Hepatocyte (in vitro differentiated cells): ENCODE measurements at regions not wholly inside any gene's neighbourhood (a gene's known extent, or its start where the extent isn't known, plus 50 kb on each side); places are given as distances from the start of the nearest gene placed in this dataset.

Experiments used
- DNase-seq: peaks from one replicate; pipeline ENCODE4 v3.0.0-alpha.2; 2016; ENCODE audit warnings: low spot score
- H2AFZ ChIP-seq: fragments of 200-600 bp; sonication (generic); 2 replicates; pipeline ENCODE4 v1.6.0; 2016; ENCODE audit warnings: antibody characterized with exemption, mild to moderate bottlenecking
- H3K27ac ChIP-seq: fragments of 200-600 bp; sonication (generic); 2 replicates; pipeline ENCODE4 v1.5.1; 2016; ENCODE audit warnings: mild to moderate bottlenecking
- H3K27me3 ChIP-seq: fragments of 200-600 bp; sonication (generic); 2 replicates; pipeline ENCODE4 v1.6.1; 2016
- H3K36me3 ChIP-seq: fragments of 200-600 bp; sonication (generic); replicated peaks from 2 replicates; pipeline ENCODE4 v1.5.1; 2016; ENCODE audit warnings: low read depth; ENCODE audit not compliant: insufficient read depth
- H3K4me1 ChIP-seq: fragments of 200-600 bp; sonication (generic); 2 replicates; pipeline ENCODE4 v1.5.1; 2016; ENCODE audit warnings: mild to moderate bottlenecking, moderate library complexity; ENCODE audit not compliant: insufficient read depth
- H3K4me2 ChIP-seq: fragments of 200-600 bp; sonication (generic); 2 replicates; pipeline ENCODE4 v1.6.0; 2016
- H3K4me3 ChIP-seq: fragments of 200-600 bp; sonication (generic); 2 replicates; pipeline ENCODE4 v1.5.1; 2016; ENCODE audit warnings: mild to moderate bottlenecking
- H3K79me2 ChIP-seq: fragments of 200-600 bp; sonication (generic); 2 replicates; pipeline ENCODE4 v1.6.0; 2017; ENCODE audit warnings: mild to moderate bottlenecking
- H3K9me2 ChIP-seq: fragments of 200-600 bp; sonication (generic); replicated peaks from 2 replicates; pipeline ENCODE4 v1.6.0; 2017; ENCODE audit warnings: mild to moderate bottlenecking; ENCODE audit not compliant: insufficient read depth
- H3K9me3 ChIP-seq: fragments of 200-600 bp; sonication (generic); 2 replicates; pipeline ENCODE4 v1.5.1; 2016; ENCODE audit warnings: low read depth, mild to moderate bottlenecking
- H4K20me1 ChIP-seq: fragments of 200-600 bp; sonication (generic); 2 replicates; pipeline ENCODE4 v1.6.0; 2016; ENCODE audit warnings: mild to moderate bottlenecking; ENCODE audit not compliant: insufficient read depth, poor library complexity, severe bottlenecking
- EZH2 ChIP-seq: fragments of 200-600 bp; sonication (generic); IDR thresholded peaks from 2 replicates; pipeline ENCODE4 v1.6.1; 2016; ENCODE audit warnings: antibody characterized with exemption, mild to moderate bottlenecking, borderline replicate concordance
- EZH2phosphoT487 ChIP-seq: fragments of 200-600 bp; sonication (generic); IDR thresholded peaks from one replicate; pipeline ENCODE4 v1.6.1; 2018; ENCODE audit warnings: antibody characterized with exemption, mild to moderate bottlenecking, low read depth, moderate library complexity; ENCODE audit not compliant: unreplicated experiment, severe bottlenecking
- WGBS: methylation state at CpG from one replicate; pipeline ENCODE4 v1.1.6; 2016; ENCODE audit warnings: low lambda C conversion rate; ENCODE audit errors: missing lambda C conversion rate; 5-methylcytosine and 5-hydroxymethylcytosine counted together
- TF ChIP-seq, protein P1 (sequence below): fragments of 200-600 bp; sonication (generic); IDR thresholded peaks from 2 replicates; pipeline ENCODE4 v1.5.1; 2016; ENCODE audit warnings: antibody characterized with exemption, mild to moderate bottlenecking; ENCODE audit not compliant: poor library complexity

- DNase-seq, result peak; percentile 70
- Histone ChIP-seq H3K9me3 (no peaks in the 10 kb centered on the region), H3K4me3 (no peak overlapping the region), H3K79me2 (no peaks in the 10 kb centered on the region), H3K27ac (peak overlapping the region; percentile 86), H3K36me3 (no peaks in the 10 kb centered on the region), H3K27me3 (no peaks in the 10 kb centered on the region), H3K9me2 (no peaks in the 10 kb centered on the region), H2AFZ (no peak overlapping the region), H4K20me1 (no peaks in the 10 kb centered on the region), H3K4me2 (no peak overlapping the region), H3K4me1 (no peaks in the 10 kb centered on the region)
- TF ChIP-seq EZH2phosphoT487, result no peak
- TF ChIP-seq, protein P1, sequence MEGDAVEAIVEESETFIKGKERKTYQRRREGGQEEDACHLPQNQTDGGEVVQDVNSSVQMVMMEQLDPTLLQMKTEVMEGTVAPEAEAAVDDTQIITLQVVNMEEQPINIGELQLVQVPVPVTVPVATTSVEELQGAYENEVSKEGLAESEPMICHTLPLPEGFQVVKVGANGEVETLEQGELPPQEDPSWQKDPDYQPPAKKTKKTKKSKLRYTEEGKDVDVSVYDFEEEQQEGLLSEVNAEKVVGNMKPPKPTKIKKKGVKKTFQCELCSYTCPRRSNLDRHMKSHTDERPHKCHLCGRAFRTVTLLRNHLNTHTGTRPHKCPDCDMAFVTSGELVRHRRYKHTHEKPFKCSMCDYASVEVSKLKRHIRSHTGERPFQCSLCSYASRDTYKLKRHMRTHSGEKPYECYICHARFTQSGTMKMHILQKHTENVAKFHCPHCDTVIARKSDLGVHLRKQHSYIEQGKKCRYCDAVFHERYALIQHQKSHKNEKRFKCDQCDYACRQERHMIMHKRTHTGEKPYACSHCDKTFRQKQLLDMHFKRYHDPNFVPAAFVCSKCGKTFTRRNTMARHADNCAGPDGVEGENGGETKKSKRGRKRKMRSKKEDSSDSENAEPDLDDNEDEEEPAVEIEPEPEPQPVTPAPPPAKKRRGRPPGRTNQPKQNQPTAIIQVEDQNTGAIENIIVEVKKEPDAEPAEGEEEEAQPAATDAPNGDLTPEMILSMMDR, result no peak
- no peak for TF ChIP-seq EZH2
- 51% methylated on average over 5 of the region's 5 CpGs for WGBS
Observed at GRCh38 chr5:82365744-82366228, 87.6 kb upstream of the RPS23 start.

DNA sequence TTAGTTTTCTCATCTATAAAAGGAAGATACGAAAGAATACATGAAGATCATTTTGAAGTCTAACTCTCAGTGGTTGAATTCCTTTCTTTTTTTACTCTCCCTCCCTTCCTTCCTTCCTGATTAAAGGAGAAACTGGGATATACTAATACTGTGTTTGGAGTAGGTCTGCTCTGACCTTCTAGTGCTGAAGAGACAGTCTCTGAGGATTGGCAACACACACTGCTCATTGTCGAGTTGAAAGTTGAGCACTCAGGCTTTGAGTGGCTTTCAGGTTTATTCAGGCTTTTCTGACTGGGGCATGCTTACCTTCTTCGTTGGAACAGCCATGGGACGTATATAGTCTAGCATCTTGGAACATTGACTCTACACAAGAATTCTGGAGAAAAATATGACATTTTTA, 86.9 kb upstream of the RPS23 start:
- Histone ChIP-seq H4K20me1 (no peaks in the 10 kb centered on the region), H3K79me2 (no peaks in the 10 kb centered on the region), H2AFZ (peak overlapping the region; percentile 3), H3K4me1 (no peaks in the 10 kb centered on the region), H3K4me2 (no peak overlapping the region), H3K36me3 (no peaks in the 10 kb centered on the region), H3K27me3 (no peaks in the 10 kb centered on the region), H3K9me3 (no peaks in the 10 kb centered on the region), H3K9me2 (no peaks in the 10 kb centered on the region), H3K27ac (peak overlapping the region; percentile 86), H3K4me3 (no peak overlapping the region)
- WGBS, result 79% methylated on average over 4 of the region's 4 CpGs
- no peak for DNase-seq
- TF ChIP-seq, protein P1, result no peak
- TF ChIP-seq EZH2phosphoT487 (no peak), EZH2 (no peak)

DNA sequence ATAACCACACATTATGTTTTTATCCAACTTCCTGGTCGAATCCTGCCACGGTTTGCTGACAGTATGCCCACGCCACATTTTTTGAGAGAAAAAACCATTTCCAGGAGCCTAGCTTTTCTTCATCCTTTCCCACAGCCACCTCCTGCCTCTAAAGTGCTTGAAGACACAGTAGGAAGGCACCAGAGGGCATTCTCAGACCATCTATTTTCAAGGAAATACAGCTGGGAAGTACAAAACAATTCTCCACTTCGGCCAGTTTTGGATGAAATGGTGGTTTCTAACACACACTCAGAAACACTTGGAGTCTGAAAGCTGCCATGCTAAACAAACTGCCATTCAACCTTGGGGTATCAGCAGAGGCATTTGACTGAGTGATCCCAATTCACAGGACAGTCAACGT, 86.3 kb upstream of the RPS23 start:
- H4K20me1 ChIP-seq, result no peaks in the 10 kb centered on the region
- H3K79me2 ChIP-seq, result no peaks in the 10 kb centered on the region
- H3K27ac ChIP-seq, result peak overlapping the region; percentile 86
- no peaks in the 10 kb centered on the region for H3K27me3 ChIP-seq
- no peak overlapping the region for H3K4me2 ChIP-seq
- DNase-seq, result peak; percentile 67
- no peak overlapping the region for H3K4me3 ChIP-seq
- no peaks in the 10 kb centered on the region for H3K9me2 ChIP-seq
- H2AFZ ChIP-seq, result peak overlapping the region; percentile 3
- no peaks in the 10 kb centered on the region for H3K9me3 ChIP-seq
- H3K4me1 ChIP-seq, result no peaks in the 10 kb centered on the region
- H3K36me3 ChIP-seq, result no peaks in the 10 kb centered on the region
- 59% methylated on average over 5 of the region's 5 CpGs for WGBS
- TF ChIP-seq EZH2phosphoT487, result no peak
- TF ChIP-seq, protein P1, result peak; percentile 65

GRCh38 chr5:82363524-82363923, 85.4 kb upstream of the RPS23 start:
- Histone ChIP-seq H3K27ac (no peak overlapping the region), H3K4me1 (no peaks in the 10 kb centered on the region), H3K79me2 (no peaks in the 10 kb centered on the region), H2AFZ (no peak overlapping the region), H4K20me1 (no peaks in the 10 kb centered on the region), H3K4me3 (no peak overlapping the region), H3K9me3 (no peaks in the 10 kb centered on the region), H3K36me3 (no peaks in the 10 kb centered on the region), H3K27me3 (no peaks in the 10 kb centered on the region), H3K9me2 (no peaks in the 10 kb centered on the region), H3K4me2 (no peak overlapping the region)
- DNase-seq, result no peak
- TF ChIP-seq EZH2phosphoT487 (no peak), EZH2 (no peak)
- TF ChIP-seq, protein P1, result no peak
- 68% methylated on average over 4 of the region's 4 CpGs for WGBS
